Stimulated activated CD4-positive, alpha-beta T cell treated with anti-CD3 and anti-CD28 coated beads, Interleukin-4, amount 100 ng/mL, for 24 hours (primary cell): ENCODE measurements at regions not wholly inside any gene's neighbourhood (a gene's known extent, or its start where the extent isn't known, plus 50 kb on each side); places are given as distances from the start of the nearest gene placed in this dataset.

Experiments used
- DNase-seq: peaks from one replicate; pipeline ENCODE4 v3.0.0-alpha.2; 2020

- DNase-seq = no peak
Observed at GRCh38 chr6:40906759-40907158, 132.3 kb downstream of the UNC5CL start.

DNA sequence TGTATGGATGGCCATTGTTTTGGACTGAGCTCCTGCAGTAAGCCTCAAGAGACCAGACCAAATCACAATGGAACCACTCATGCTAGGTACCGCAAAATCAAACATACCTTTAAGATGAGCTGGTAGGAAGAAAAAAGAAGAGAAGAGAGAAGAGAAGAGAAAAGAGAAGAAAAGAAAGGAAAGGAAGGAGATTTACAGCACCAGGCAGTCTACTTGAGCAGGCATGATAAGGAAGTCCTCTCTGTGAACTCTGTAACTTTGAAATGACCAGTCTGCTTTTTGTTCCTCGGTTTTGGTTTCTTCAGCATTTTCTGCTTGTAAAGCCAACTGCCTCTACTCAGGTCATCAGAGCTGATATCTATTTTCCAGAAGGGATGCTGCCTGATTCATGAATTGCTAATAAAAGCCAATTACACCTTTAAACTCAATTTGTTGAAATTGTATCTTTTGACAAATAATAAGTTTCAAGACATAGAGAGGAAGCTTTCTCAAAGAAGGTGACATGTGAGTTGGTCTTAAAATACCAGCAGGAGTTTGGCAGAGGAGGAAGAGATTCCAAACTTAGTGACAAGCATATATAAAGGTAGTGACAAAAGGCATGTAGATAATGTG is 134.3 kb downstream of the UNC5CL start:
- DNase-seq = no peak

DNA sequence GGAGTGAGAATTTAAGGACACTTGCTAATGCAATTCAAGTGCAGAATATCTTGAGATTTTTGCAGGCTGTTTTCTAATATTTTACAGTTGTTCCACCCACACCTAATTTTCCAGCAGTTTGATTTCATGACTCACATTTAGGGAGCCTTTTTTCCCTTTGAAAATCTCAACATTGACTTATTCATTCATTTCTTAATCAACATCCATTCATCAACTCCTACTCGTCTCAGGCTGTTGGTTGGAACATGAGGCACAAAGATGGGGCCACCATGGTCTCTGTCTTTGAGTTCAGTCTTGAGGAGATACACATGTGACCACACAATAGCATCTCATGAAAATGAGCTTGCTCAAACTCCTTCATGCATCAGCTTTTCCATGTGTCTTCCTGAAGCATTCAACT is 135.6 kb downstream of the UNC5CL start:
- DNase-seq = no peak

GRCh38 chr6:40901322-40902055 is 137.5 kb downstream of the UNC5CL start:
- DNase-seq = no peak

GRCh38 chr6:40900791-40901190 is 138.2 kb downstream of the UNC5CL start:
- DNase-seq = no peak

DNA sequence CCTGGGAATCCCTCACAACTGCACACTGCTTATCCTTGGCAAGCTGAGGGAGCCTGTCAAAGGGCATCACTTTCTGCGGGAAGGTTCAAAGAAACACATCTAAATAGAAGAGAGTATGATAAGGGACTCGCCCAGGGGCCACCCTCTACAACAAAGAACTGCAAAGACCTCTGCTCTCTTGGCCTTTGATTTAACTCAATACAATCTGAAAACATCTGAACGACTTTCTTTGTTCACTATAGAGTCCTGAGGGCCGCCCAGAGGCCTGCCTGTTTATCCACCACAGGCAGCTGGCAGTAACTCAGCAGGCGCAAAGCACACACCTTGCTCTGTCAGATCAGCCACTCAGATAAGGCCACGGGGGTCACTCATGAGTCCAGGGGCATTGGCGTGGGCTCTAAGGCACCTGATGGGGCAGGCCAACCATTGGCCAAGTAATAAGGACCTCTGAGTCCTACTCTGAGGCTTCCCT is 139.3 kb downstream of the UNC5CL start:
- DNase-seq = no peak

GRCh38 chr6:40898073-40898472 is 140.9 kb downstream of the UNC5CL start:
- no peak for DNase-seq

DNA sequence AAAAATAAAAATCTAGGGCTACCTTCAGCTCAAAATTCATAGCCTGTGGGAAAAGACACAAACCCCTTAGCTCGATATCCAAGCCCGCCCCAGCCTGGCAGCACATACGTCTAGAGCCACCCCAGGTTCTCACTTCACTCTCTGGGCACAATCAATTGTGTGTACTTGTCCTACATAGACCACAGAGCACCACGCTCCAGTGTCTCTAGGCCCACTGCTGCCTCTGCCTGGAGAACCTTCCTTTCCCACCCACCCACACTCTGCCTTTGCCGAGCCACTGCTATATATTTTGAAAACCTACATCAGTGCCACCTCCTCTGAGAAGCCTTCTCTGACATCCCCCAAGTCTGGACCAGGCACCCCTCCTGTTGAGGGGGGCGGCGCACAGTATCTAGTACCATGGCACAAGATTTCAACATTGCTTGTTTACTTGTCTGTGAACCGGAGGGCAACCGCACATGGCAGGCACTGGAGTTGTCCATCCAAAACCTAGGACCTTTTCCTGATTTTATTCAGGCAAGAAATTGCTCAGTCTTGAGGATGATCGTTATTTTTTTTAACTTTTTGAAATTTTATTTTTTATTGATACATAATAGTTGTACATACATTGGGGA is 141.5 kb downstream of the UNC5CL start:
- DNase-seq = no peak

GRCh38 chr6:40896696-40897095 is 142.3 kb downstream of the UNC5CL start:
- no peak for DNase-seq

DNA sequence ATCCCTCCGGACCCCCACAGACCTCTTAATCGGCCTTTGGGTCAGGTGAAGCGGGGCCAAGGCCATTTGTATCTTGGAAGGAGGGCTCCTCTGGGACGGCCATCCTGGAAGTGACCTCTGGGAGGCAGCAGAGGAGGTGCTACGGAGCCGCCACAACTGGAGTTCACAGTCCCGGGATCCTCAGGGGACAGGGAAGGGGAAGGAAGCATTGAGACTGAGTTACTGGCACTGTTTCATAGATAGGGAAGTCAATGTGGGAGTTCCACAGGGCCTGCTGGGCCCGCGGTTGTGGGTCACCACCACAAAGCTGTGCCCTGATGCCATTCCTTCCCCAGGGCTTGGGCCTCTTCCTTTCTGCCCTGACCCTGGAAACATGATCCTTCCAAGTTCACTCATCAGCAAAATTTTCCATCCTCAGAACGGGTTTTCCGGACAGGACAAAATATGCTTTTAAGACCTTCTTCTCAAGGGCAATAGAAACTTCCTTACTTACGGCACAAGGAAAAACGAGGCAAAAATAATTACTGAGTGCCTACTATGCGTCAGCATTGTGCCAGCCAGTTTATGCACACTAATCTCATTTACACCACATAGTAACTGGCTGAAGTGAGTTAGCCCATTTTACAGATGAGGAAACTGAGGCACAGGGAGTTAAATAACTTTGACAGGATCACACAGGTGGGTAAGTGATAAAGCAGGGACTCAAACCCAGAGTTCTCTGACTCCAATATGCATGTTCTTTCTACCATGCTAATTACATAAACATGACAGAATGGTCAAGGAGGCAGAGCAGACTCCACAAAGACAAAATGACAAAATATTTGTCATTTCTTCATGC is 143.8 kb downstream of the UNC5CL start:
- no peak for DNase-seq

DNA sequence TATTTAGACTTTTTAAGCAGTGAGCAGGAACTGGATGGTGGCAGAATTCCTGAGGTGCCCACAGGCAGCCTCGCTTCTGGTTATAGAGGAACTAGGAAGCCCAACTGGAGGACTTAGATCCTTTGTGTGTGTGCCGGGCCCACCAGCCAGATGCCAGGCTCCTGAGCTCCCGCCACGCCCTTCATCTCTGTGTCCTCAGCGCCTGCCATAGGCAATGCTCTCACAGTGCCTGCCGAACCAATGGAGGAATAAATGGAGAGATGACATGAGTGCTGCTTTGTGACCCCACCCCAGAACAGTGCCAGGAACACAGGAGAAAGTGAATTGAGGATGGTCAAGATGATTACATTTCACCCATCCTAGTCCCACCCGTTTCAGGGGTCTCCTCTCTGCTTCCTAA is 146.0 kb downstream of the UNC5CL start:
- no peak for DNase-seq

- DNase-seq = no peak
Observed at GRCh38 chr6:40892223-40892622, 146.8 kb downstream of the UNC5CL start.

- no peak for DNase-seq
Observed at GRCh38 chr6:40891686-40892085, 147.3 kb downstream of the UNC5CL start.

- no peak for DNase-seq
Observed at GRCh38 chr6:40891131-40891530, 147.9 kb downstream of the UNC5CL start.

DNA sequence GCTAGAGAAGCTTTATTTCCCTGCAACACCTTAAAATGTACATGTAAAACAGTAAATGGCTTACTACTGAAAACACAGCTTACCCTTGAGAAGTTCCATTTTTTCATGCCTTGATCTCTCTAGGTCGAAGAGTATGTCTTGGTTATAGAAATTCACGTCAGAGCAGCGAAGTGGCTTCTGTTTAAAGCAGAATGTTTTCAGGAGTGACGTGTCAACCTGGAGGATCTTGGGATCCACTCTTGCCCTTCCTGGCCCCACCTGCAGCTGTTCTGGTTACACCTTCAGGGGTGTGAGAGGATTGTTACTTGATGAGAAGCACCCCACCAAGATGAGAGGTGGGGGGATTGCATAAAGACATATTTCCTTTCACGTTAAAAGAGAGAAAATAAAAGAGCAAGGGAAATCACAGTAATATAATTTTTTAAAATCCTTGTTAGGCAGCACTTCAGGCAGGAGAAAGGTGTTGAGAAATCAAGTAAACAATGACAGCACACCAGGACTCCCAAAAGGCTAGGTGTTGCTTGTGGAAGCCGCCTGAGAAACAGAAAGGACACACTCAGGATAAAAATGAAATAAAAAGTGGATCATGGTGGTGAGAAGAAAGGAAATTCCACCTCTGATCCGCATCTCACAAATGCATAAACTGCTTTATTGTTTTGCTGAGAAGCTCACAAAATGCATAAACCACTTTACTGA is 149.7 kb downstream of the UNC5CL start:
- no peak for DNase-seq

- no peak for DNase-seq
Observed at GRCh38 chr6:40888456-40888990, 150.5 kb downstream of the UNC5CL start.

- no peak for DNase-seq
Observed at GRCh38 chr6:40887792-40888340, 151.2 kb downstream of the UNC5CL start.

GRCh38 chr6:40887079-40887791 is 151.8 kb downstream of the UNC5CL start:
- DNase-seq = no peak

DNA sequence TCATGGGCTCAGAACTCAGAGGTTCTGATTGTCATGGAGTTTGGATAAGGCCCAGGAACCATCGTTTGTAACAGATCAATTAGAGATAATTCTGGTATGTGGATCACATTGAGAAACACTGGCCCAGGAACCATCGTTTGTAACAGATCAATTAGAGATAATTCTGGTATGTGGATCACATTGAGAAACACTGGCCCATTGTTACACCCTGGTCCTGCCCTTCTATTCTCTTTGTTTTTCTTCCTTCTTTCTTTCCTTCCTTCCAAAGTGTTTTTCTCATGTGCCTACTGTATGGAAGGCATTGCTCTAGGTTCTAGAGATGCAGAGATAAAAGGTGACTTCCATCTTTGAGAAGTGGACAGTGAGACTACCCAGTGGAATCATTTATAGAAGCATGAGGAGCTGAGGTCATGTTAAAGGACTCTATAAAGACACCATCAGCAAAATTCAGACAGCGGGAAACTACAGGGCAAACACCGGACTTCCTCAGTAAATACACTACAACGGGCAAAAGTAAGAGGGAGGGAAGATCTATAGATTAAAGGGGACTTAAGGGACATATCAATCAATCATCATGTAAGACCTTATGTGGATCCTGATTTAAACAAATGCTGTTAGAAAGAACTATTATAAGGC is 153.8 kb downstream of the UNC5CL start:
- DNase-seq = no peak

GRCh38 chr6:40882323-40882997 is 156.6 kb downstream of the UNC5CL start:
- no peak for DNase-seq
